ENCODE measurements at regions not wholly inside any gene's neighbourhood (a gene's known extent, or its start where the extent isn't known, plus 50 kb on each side); places are given as distances from the start of the nearest gene placed in this dataset.

- Histone ChIP-seq H3K4me2 (ENCODE audit: insufficient read depth, low read length) (no peak overlapping the region), H3K4me1 (replicated peaks in 1 of 2; ENCODE audit: control insufficient read depth in 2 of 2, insufficient read depth in 2 of 2, low read length in 2 of 2) (no peaks in the 10 kb centered on the region), H3K9ac (ENCODE audit: insufficient read depth in 1 of 2, low read depth in 2 of 2, low read length in 2 of 2) (no peak overlapping the region), H3K36me3 (ENCODE audit: control insufficient read depth, insufficient read depth, low read length) (no peaks in the 10 kb centered on the region), H3K79me2 (ENCODE audit: control insufficient read depth, insufficient read depth, low read length) (no peaks in the 10 kb centered on the region), H3K27me3 (ENCODE audit: control insufficient read depth in 2 of 2, insufficient read depth in 2 of 2, low read length in 2 of 2) (peaks cover 0 to 13% of the 10 kb centered on the region in 2 experiments; a peak in 1 of 5 replicates), H3K4me3 (no peak overlapping the region), H3K27ac (ENCODE audit: extremely low read depth, low read depth, low read length) (no peak overlapping the region), H4K20me1 (replicated peaks; ENCODE audit: control insufficient read depth, insufficient read depth, low read length) (no peaks in the 10 kb centered on the region), H2AFZ (ENCODE audit: low read depth, low read length) (no peak overlapping the region), H3K9me1 (ENCODE audit: control insufficient read depth, insufficient read depth, low read length) (no peaks in the 10 kb centered on the region), H3K9me3 (replicated peaks; ENCODE audit: control insufficient read depth, insufficient read depth, low read depth, low read length) (no peaks in the 10 kb centered on the region)
- 3% methylated on average over 2 of the region's 3 CpGs for WGBS (ENCODE audit: insufficient coverage, low coverage, missing lambda C conversion rate)
- ATAC-seq (no peak), DNase-seq (ENCODE audit: extremely low read depth in 1 of 4, low spot score in 3 of 4) (no peak), FAIRE-seq (no peak)
- in situ Hi-C loops (cut with MboI): loop anchor here (5.0 kb wide), 1 partner anchor 73 kb away; no protein-coding TSS in a partner anchor
- TF ChIP-seq CREB3L1 (IDR thresholded peaks at IDR 0.05; ENCODE audit: borderline replicate concordance, low read depth): no peak
- intact Hi-C loops (cut with micrococcal nuclease): no loop called here
- POLR2A ChIA-PET: no interaction called here
- CTCF ChIA-PET (ENCODE audit: low intra/inter-chr PET ratio): no interaction called here
- BruUV-seq (replicated peaks): no TSS peak
Measured at GRCh38 chr10:128360783-128361182, 234.6 kb upstream of the MKI67 start.

GRCh38 chr10:128361487-128361886, 235.3 kb upstream of the MKI67 start:
- FAIRE-seq (no peak), ATAC-seq (no peak), DNase-seq (ENCODE audit: extremely low read depth in 1 of 4, low spot score in 3 of 4) (no peak)
- no peaks in the 10 kb centered on the region for H3K9me1 ChIP-seq (ENCODE audit: control insufficient read depth, insufficient read depth, low read length)
- no peaks in the 10 kb centered on the region for H4K20me1 ChIP-seq (replicated peaks; ENCODE audit: control insufficient read depth, insufficient read depth, low read length)
- TF ChIP-seq HINFP (tag; conservative IDR thresholded peaks at IDR 0.05; ENCODE audit: low read depth) (no peak), IRF9 (tag; IDR thresholded peaks at IDR 0.05) (no peak), PHTF2 (CRISPR knock-in tag; IDR thresholded peaks at IDR 0.05) (no peak), ZNF212 (CRISPR knock-in tag; IDR thresholded peaks at IDR 0.05) (no peak), TEAD1 (CRISPR knock-in tag; IDR thresholded peaks at IDR 0.05) (no peak), ZNF699 (CRISPR knock-in tag; IDR thresholded peaks at IDR 0.05; ENCODE audit: insufficient replicate concordance) (no peak), ZNF76 (CRISPR knock-in tag; IDR thresholded peaks at IDR 0.05; ENCODE audit: borderline replicate concordance) (no peak), ZNF583 (CRISPR knock-in tag; IDR thresholded peaks at IDR 0.05) (no peak)
- H3K9me3 ChIP-seq (replicated peaks; ENCODE audit: control insufficient read depth, insufficient read depth, low read depth, low read length): no peaks in the 10 kb centered on the region
- peaks cover 0 to 13% of the 10 kb centered on the region in 2 experiments; a peak in 1 of 5 replicates for H3K27me3 ChIP-seq (ENCODE audit: control insufficient read depth in 2 of 2, insufficient read depth in 2 of 2, low read length in 2 of 2)
- no TSS peak for BruUV-seq (replicated peaks)
- intact Hi-C loops (cut with micrococcal nuclease) (no loop called here), in situ Hi-C loops (cut with MboI) (loop anchor here (5.0 kb wide), 1 partner anchor 74 kb away; no protein-coding TSS in a partner anchor)
- ChIA-PET CTCF (ENCODE audit: low intra/inter-chr PET ratio) (no interaction called here), POLR2A (no interaction called here)
- no peak overlapping the region for H3K4me2 ChIP-seq (ENCODE audit: insufficient read depth, low read length)
- H3K36me3 ChIP-seq (ENCODE audit: control insufficient read depth, insufficient read depth, low read length): no peaks in the 10 kb centered on the region
- WGBS (ENCODE audit: insufficient coverage, low coverage, missing lambda C conversion rate): 0% methylated on average over 6 of the region's 7 CpGs
- no peak overlapping the region for H3K4me3 ChIP-seq
- H3K27ac ChIP-seq (ENCODE audit: extremely low read depth, low read depth, low read length): no peak overlapping the region
- no peaks in the 10 kb centered on the region for H3K79me2 ChIP-seq (ENCODE audit: control insufficient read depth, insufficient read depth, low read length)
- H3K4me1 ChIP-seq (replicated peaks in 1 of 2; ENCODE audit: control insufficient read depth in 2 of 2, insufficient read depth in 2 of 2, low read length in 2 of 2): no peaks in the 10 kb centered on the region
- H3K9ac ChIP-seq (ENCODE audit: insufficient read depth in 1 of 2, low read depth in 2 of 2, low read length in 2 of 2): no peak overlapping the region
- no peak overlapping the region for H2AFZ ChIP-seq (ENCODE audit: low read depth, low read length)

All from K562 (cell line).